Esophagus muscularis mucosa (tissue), 4 donors: ENCODE measurements at regions not wholly inside any gene's neighbourhood (a gene's known extent, or its start where the extent isn't known, plus 50 kb on each side); places are given as distances from the start of the nearest gene placed in this dataset.

Experiments used
- CTCF ChIP-seq, 3 experiments: fragments of 200-600 bp in 2 of 3; fragments of 450-650 bp in 1 of 3; sonication (generic) in 2 of 3; IDR thresholded peaks; one replicate each; pipeline ENCODE4 v1.5.1; 2017 to 2019; ENCODE audit warnings: antibody characterized with exemption in 3 of 3, mild to moderate bottlenecking in 2 of 3, moderate library complexity in 1 of 3
- EP300 ChIP-seq: sonication (generic); formaldehyde crosslinking; IDR thresholded peaks from one replicate; pipeline ENCODE4 v1.6.1; 2017; ENCODE audit warnings: antibody characterized with exemption
- POLR2A ChIP-seq: fragments of 450-650 bp; IDR thresholded peaks from one replicate; pipeline ENCODE4 v1.6.1; 2017; ENCODE audit warnings: antibody characterized with exemption, moderate library complexity, mild to moderate bottlenecking, low read depth
- POLR2AphosphoS5 ChIP-seq, 2 donors: sonication (generic); formaldehyde crosslinking; IDR thresholded peaks; one replicate each; pipeline ENCODE4 v1.6.1; 2017; ENCODE audit warnings: antibody characterized with exemption in 2 of 2

GRCh38 chr1:57586842-57587241 is 163.0 kb upstream of the DAB1 start:
- TF ChIP-seq CTCF (IDR thresholded peaks at IDR 0.05) (no peak), POLR2A (no peak), EP300 (no peak), POLR2AphosphoS5 (IDR thresholded peaks at IDR 0.05) (no peak)
